Natural killer cell (primary cell): ENCODE measurements at regions not wholly inside any gene's neighbourhood (a gene's known extent, or its start where the extent isn't known, plus 50 kb on each side); places are given as distances from the start of the nearest gene placed in this dataset.
"Not testable (repeated sequence)": the region's sequence is repeated elsewhere in the genome, so short reads cannot be mapped to it uniquely, and the experiment has no call there.

Experiments used
- ATAC-seq, 3 donors: fragments of 150-1000 bp in 2 of 3; fragments of 200-7000 bp in 1 of 3; cut with Tn5 transposase; 1 replicate in 1 of 3; 2 replicates in 2 of 3; pipeline ENCODE4 v1.10.0; 2021; ENCODE audit warnings: mild to moderate bottlenecking in 2 of 3, moderate library complexity in 2 of 3
- DNase-seq, 2 donors: peaks; one replicate each; pipeline versions ENCODE4 v3.0.0 to v3.0.0-alpha.2; 2013 to 2021; ENCODE audit warnings: mixed read lengths in 1 of 2
- H3K27ac ChIP-seq: one replicate; pipeline ENCODE4 v1.5.1; 2013; ENCODE audit warnings: mild to moderate bottlenecking, low read length
- H3K27me3 ChIP-seq: one replicate; pipeline ENCODE4 v1.6.1; 2013; ENCODE audit warnings: low read length; ENCODE audit not compliant: control insufficient read depth, insufficient read depth
- H3K36me3 ChIP-seq: one replicate; pipeline ENCODE4 v1.6.1; 2013; ENCODE audit warnings: low read length; ENCODE audit not compliant: control insufficient read depth, insufficient read depth
- H3K4me1 ChIP-seq: one replicate; pipeline ENCODE4 v1.6.1; 2013; ENCODE audit warnings: low read length; ENCODE audit not compliant: control insufficient read depth, insufficient read depth
- H3K4me3 ChIP-seq: one replicate; pipeline ENCODE4 v1.5.1; 2013; ENCODE audit warnings: low read length
- H3K9me3 ChIP-seq: one replicate; pipeline ENCODE4 v1.6.1; 2013; ENCODE audit warnings: low read length; ENCODE audit not compliant: control insufficient read depth, insufficient read depth
- H3K27ac Mint-ChIP-seq, 2 donors: one replicate each; pipeline ENCODE4 v1.8.0; 2022; ENCODE audit warnings: mild to moderate bottlenecking in 2 of 2, mixed read lengths in 2 of 2, moderate library complexity in 1 of 2
- H3K27me3 Mint-ChIP-seq, 2 donors: one replicate each; pipeline ENCODE4 v1.8.0; 2022; ENCODE audit warnings: low read depth in 2 of 2, mixed read lengths in 2 of 2
- H3K36me3 Mint-ChIP-seq: one replicate; pipeline ENCODE4 v1.8.0; 2022; ENCODE audit warnings: mixed read lengths
- H3K4me1 Mint-ChIP-seq, 2 donors: one replicate each; pipeline ENCODE4 v1.8.0; 2022; ENCODE audit warnings: mixed read lengths in 2 of 2
- H3K4me3 Mint-ChIP-seq: one replicate; pipeline ENCODE4 v1.8.0; 2022; ENCODE audit warnings: mild to moderate bottlenecking, moderate library complexity, mixed read lengths
- H3K9me3 Mint-ChIP-seq, 2 donors: one replicate each; pipeline ENCODE4 v1.8.0; 2022; ENCODE audit warnings: mixed read lengths in 2 of 2
- WGBS: methylation state at CpG from one replicate; pipeline ENCODE4 v1.1.7; 2013; ENCODE audit warnings: missing lambda C conversion rate; ENCODE audit not compliant: insufficient coverage; 5-methylcytosine and 5-hydroxymethylcytosine counted together
- intact Hi-C: fragments of 100-400 bp; cut with micrococcal nuclease; formaldehyde crosslinking; loops from one replicate; pipeline ENCODE4 v1.14.2; 2022
- TF ChIP-seq, protein P1 (sequence below): fragments of 200-600 bp; IDR thresholded peaks from one replicate; pipeline ENCODE4 v1.8.0; 2022; ENCODE audit warnings: antibody characterized with exemption

DNA sequence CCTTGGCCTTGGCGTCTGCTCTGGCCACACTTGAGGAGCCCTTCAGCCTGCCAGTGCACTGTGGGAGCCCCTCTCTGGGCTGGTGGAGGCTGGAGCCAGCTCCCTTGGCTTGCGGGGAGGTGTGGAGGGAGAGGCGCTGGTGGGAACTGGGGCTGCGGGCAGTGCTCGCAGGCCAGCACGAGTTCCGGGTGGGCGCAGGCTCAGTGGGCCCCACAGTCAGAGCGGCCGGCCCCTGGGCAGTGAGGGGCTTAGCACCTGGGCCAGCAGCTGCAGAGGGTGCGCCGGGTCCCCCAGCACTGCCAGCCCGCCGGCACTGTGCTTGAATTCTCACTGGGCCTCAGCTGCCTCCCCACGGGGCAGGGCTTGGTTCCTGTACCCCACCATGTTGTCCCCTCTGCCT is 68.7 kb upstream of the KCNAB1 start:
- no peaks in the 10 kb centered on the region for H3K9me3 ChIP-seq

DNA sequence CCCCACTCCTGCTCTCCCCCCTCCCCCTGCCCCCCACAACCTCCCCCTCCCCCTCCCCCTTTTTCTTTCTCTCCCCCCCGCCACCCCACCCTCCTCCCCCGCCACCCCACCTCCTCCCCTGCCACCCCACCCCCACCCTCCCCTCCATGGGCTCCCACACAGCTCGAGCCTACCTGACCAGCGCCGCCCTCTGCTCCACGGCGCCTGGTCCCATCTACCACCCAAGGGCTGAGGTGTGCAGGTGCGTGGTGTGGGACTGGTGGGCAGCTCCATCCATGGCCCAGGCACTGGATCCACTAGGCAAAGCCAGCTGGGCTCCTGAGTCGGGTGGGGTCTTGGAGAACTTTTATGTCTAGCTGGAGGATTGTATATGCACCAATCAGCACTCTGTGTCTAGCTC is 68.3 kb upstream of the KCNAB1 start:
- H3K27me3 Mint-ChIP-seq, result peaks cover 16 to 19% of the 10 kb centered on the region in 2 donors
- no peaks in the 10 kb centered on the region for H3K4me1 ChIP-seq
- no peaks in the 10 kb centered on the region for H3K9me3 ChIP-seq
- ATAC-seq (no peak), DNase-seq (no peak)
- no peaks in the 10 kb centered on the region for H3K36me3 Mint-ChIP-seq
- H3K4me3 Mint-ChIP-seq, result no peak overlapping the region
- H3K9me3 Mint-ChIP-seq, result no peaks in the 10 kb centered on the region
- TF ChIP-seq, protein P1, sequence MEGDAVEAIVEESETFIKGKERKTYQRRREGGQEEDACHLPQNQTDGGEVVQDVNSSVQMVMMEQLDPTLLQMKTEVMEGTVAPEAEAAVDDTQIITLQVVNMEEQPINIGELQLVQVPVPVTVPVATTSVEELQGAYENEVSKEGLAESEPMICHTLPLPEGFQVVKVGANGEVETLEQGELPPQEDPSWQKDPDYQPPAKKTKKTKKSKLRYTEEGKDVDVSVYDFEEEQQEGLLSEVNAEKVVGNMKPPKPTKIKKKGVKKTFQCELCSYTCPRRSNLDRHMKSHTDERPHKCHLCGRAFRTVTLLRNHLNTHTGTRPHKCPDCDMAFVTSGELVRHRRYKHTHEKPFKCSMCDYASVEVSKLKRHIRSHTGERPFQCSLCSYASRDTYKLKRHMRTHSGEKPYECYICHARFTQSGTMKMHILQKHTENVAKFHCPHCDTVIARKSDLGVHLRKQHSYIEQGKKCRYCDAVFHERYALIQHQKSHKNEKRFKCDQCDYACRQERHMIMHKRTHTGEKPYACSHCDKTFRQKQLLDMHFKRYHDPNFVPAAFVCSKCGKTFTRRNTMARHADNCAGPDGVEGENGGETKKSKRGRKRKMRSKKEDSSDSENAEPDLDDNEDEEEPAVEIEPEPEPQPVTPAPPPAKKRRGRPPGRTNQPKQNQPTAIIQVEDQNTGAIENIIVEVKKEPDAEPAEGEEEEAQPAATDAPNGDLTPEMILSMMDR, result no peak
- intact Hi-C loops, result no loop called here
- H3K36me3 ChIP-seq, result no peaks in the 10 kb centered on the region
- no peak overlapping the region for H3K27ac ChIP-seq
- no peaks in the 10 kb centered on the region for H3K27me3 ChIP-seq
- H3K4me3 ChIP-seq, result no peak overlapping the region
- H3K4me1 Mint-ChIP-seq, result no peaks in the 10 kb centered on the region
- WGBS, result 92% methylated on average over 7 of the region's 9 CpGs
- no peak overlapping the region for H3K27ac Mint-ChIP-seq

More for the DNA sequence above, 68.7 kb upstream of the KCNAB1 start:
- intact Hi-C loops, result no loop called here
- TF ChIP-seq, protein P1, result no peak
- no peak overlapping the region for H3K4me3 Mint-ChIP-seq
- Histone ChIP-seq H3K4me1 (no peaks in the 10 kb centered on the region), H3K27me3 (no peaks in the 10 kb centered on the region), H3K27ac (no peak overlapping the region), H3K36me3 (no peaks in the 10 kb centered on the region), H3K4me3 (no peak overlapping the region)
- H3K27me3 Mint-ChIP-seq, result peaks cover 16 to 19% of the 10 kb centered on the region in 2 donors
- no peaks in the 10 kb centered on the region for H3K9me3 Mint-ChIP-seq
- WGBS, result 97% methylated on average over 15 of the region's 15 CpGs
- no peaks in the 10 kb centered on the region for H3K36me3 Mint-ChIP-seq
- DNase-seq (no peak), ATAC-seq (no peak)
- H3K4me1 Mint-ChIP-seq, result no peaks in the 10 kb centered on the region
- no peak overlapping the region for H3K27ac Mint-ChIP-seq

DNA sequence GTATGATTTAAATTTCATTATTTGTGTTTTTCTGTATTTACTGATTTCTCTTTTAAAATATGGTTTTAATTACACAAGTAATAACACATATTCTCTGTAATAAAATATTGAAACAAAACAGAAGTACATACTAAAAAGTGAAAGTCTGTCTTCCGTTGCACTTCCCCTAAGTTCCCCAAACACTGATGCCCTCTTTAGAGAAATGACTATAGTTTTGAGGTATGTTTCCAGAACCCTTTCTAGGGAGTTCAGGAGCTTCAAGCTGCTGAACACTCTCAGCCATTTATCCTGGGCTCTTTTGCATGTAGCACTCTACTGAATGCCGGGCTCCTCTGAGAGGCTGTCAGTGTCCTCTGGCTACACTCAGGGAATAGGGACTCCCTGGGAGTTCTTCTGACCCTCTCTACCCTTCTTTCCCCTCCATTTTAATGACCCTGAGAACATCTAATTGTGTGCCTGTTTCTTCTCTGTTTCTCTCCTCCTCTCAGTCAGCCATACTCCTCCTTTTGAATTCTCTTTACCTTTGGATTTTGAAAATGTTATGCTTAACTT is 60.4 kb upstream of the KCNAB1 start:
- intact Hi-C loops, result no loop called here
- H3K36me3 ChIP-seq, result no peaks in the 10 kb centered on the region
- H3K27me3 ChIP-seq, result no peaks in the 10 kb centered on the region
- Mint-ChIP-seq H3K9me3 (no peaks in the 10 kb centered on the region), H3K27ac (no peak overlapping the region), H3K4me1 (no peaks in the 10 kb centered on the region), H3K4me3 (no peak overlapping the region), H3K36me3 (no peaks in the 10 kb centered on the region), H3K27me3 (peaks cover 10 to 15% of the 10 kb centered on the region in 2 donors)
- H3K4me3 ChIP-seq, result no peak overlapping the region
- TF ChIP-seq, protein P1, result no peak
- ATAC-seq (no peak), DNase-seq (no peak)
- no peaks in the 10 kb centered on the region for H3K4me1 ChIP-seq
- H3K9me3 ChIP-seq, result no peaks in the 10 kb centered on the region
- no peak overlapping the region for H3K27ac ChIP-seq
- WGBS, result 78% methylated on average over 1 of the region's 2 CpGs

DNA sequence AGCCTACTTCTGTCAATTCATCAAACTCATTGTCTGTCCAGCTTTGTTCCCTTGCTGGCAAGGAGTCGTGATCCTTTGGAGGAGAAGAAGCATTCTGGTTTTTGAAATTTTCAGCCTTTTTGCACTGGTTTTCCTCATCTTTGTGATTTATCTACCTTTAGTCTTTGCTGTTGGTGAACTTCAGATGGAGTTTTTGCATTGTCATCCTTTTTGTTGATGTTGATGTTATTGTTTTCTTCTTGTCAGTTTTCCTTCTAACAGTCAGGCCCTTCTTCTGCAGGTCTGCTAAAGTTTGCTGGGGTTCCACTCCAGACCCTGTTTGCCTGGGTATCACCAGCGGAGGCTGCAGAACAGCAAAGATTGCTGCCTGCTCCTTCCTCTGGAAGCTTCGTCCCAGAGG is 52.2 kb upstream of the KCNAB1 start:
- H3K9me3 Mint-ChIP-seq, H3K4me1 Mint-ChIP-seq, H3K27ac Mint-ChIP-seq, intact Hi-C loops, ATAC-seq, H3K4me3 Mint-ChIP-seq, H3K36me3 Mint-ChIP-seq, H3K36me3 ChIP-seq, H3K27me3 Mint-ChIP-seq, H3K4me3 ChIP-seq, H3K27ac ChIP-seq, H3K4me1 ChIP-seq, DNase-seq, H3K27me3 ChIP-seq, H3K9me3 ChIP-seq: not testable (repeated sequence)
- WGBS, result 97% methylated on average over 3 of the region's 3 CpGs
